Activated T-helper 2 cell treated with anti-CD3 and anti-CD28 coated beads, Interferon-gamma antibody, Interleukin-2, Interleukin-4, amounts not matched to agents 10 μg/mL and 5 μg/mL and 100 μg/mL, durations not matched to agents 14 hours and 24 hours and 36 hours (primary cell): ENCODE measurements at regions not wholly inside any gene's neighbourhood (a gene's known extent, or its start where the extent isn't known, plus 50 kb on each side); places are given as distances from the start of the nearest gene placed in this dataset.
"Not testable (repeated sequence)": the region's sequence is repeated elsewhere in the genome, so short reads cannot be mapped to it uniquely, and the experiment has no call there.

Experiments
- DNase-seq: peaks from one replicate; pipeline ENCODE4 v3.0.0; 2021; ENCODE audit warnings: low spot score
- H3K27ac Mint-ChIP-seq: one replicate; pipeline ENCODE4 v1.8.0; 2021; ENCODE audit warnings: mixed read lengths
- H3K27me3 Mint-ChIP-seq: one replicate; pipeline ENCODE4 v1.8.0; 2021; ENCODE audit warnings: low read depth, mixed read lengths
- H3K36me3 Mint-ChIP-seq: one replicate; pipeline ENCODE4 v1.8.0; 2021; ENCODE audit warnings: low read depth, mixed read lengths
- H3K4me1 Mint-ChIP-seq: one replicate; pipeline ENCODE4 v1.8.0; 2021; ENCODE audit warnings: low read depth, mixed read lengths
- H3K4me3 Mint-ChIP-seq: one replicate; pipeline ENCODE4 v1.8.0; 2021; ENCODE audit warnings: low read depth, mild to moderate bottlenecking, moderate library complexity, mixed read lengths
- H3K9me3 Mint-ChIP-seq: one replicate; pipeline ENCODE4 v1.8.0; 2021; ENCODE audit warnings: mixed read lengths
- intact Hi-C: fragments of 100-400 bp; cut with micrococcal nuclease; formaldehyde crosslinking; loops from one replicate; pipeline ENCODE4 v1.15.1; 2023

DNA sequence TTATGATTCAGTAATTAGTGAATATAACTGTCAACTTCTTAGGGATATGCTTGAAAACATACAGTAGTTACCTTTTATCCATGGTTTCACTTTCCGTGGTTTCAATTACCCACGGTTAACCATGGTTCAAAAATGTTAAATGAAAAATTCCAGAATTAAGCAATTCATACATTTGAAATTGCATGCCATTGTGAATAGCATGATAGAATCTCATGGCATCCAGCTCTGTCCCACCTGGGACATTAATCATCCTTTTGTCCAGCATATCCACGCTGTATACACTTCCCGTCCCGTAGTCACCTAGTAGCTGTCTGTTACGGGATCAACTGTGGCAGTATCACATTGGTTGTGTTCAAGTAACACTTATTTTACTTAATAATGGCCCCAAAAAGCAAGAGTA, 781.7 kb upstream of the CITED2 start:
- intact Hi-C loops: no loop called here
- Mint-ChIP-seq H3K4me3 (no peak overlapping the region), H3K36me3 (no peaks in the 10 kb centered on the region), H3K27me3 (no peaks in the 10 kb centered on the region), H3K9me3 (no peaks in the 10 kb centered on the region), H3K27ac (no peak overlapping the region), H3K4me1 (no peaks in the 10 kb centered on the region)
- DNase-seq: no peak

DNA sequence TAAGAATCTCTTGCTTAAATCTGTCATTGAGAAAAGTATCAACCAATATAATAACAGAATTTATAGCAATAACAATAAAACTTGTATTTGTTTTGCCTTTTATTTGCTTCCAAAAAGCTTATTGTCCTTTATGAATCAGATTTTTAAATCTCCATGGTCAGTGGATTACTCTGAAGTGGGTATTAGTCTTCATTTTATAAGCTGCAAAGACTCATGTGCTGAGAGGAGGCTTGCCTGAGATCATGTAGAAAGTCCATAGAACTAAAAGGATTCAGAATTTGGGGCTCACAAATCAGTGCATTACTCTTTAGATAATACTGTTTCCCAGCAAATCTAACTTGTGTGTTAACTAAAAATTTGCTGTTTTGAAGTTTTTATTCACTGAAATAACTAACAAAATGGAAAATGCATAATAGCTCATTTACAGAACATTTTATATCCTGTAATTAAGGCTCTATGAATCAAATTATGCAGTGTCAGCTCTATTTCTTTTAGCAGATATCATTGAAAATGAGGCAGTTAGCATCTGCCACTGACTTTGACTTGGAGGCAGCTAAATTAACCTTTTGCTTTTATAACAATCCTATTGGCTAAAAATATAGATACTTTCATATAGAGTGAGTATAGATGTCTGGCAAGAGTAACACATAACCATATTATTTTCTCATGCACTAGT, 781.1 kb upstream of the CITED2 start:
- Mint-ChIP-seq H3K9me3 (no peaks in the 10 kb centered on the region), H3K36me3 (no peaks in the 10 kb centered on the region), H3K27ac (no peak overlapping the region), H3K4me1 (no peaks in the 10 kb centered on the region), H3K4me3 (no peak overlapping the region), H3K27me3 (no peaks in the 10 kb centered on the region)
- DNase-seq: no peak
- intact Hi-C loops: no loop called here

DNA sequence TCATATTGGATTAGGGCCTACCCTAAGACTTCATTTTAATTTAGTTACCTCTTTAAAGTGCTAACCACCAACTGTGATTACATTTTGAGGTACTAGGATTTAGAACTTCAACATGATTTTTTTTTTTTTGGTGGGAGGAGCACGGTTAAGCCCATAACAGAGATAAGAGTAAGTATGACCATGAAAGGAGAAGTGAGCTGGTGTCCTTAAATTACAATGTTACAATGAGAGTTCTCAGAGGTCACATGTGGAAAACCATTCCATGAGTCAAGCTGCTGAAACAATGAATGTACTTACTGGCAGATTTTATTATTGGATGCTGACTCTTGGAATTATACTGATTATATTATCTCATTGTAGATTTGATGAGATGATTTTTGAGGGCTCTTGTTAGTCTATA, 779.3 kb upstream of the CITED2 start:
- H3K27me3 Mint-ChIP-seq: no peaks in the 10 kb centered on the region
- H3K9me3 Mint-ChIP-seq: no peaks in the 10 kb centered on the region
- DNase-seq: no peak
- intact Hi-C loops: no loop called here
- H3K27ac Mint-ChIP-seq: no peak overlapping the region
- H3K36me3 Mint-ChIP-seq: no peaks in the 10 kb centered on the region
- H3K4me3 Mint-ChIP-seq: no peak overlapping the region
- no peaks in the 10 kb centered on the region for H3K4me1 Mint-ChIP-seq

DNA sequence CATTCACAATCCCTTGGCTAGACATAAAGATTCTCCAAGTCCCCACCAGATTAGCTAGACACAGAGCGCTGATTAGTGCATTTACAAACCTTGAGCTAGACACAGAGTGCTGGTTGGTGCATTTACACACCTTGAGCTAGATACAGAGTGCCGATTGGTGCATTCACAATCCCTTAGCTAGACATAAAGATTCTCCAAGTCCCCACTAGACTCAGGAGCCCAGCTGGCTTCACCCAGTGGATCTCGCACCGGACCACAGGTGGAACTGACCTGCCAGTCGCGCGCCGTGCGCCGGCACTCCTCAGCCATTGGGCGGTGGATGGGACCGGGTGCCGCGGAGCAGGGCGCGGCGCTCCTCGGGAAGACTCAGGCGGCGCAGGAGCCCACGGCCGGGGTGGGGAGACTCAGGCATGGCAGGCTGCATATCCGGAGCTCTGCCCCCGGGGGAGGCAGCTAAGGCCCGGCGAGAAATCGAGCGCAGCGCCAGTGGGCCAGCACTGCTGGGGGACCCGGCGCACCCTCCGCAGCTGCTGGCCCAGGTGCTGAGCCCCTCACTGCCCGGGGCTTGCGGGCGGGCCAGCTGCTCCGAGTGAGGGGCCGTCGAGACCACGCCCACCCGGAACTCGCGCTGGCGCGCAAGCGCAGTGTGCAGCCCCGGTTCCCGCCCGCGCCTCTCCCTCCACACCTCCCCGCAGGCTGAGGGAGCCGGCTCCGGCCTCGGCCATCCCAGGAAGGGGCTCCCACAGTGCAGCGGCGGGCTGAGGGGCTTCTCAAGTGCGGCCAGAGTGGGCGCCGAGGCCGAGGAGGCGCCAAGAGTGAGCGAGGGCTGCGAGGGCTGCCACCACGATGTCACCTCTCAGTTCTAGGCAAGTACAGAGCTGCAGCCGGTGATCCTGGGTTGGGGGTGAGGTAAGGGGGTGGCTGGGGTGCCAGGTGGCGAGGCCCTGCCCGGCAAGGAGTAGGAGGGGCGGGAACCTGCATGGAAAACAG, 773.7 kb upstream of the CITED2 start:
- intact Hi-C loops, H3K36me3 Mint-ChIP-seq, H3K27ac Mint-ChIP-seq, H3K9me3 Mint-ChIP-seq, H3K4me1 Mint-ChIP-seq, H3K27me3 Mint-ChIP-seq, H3K4me3 Mint-ChIP-seq, DNase-seq: not testable (repeated sequence)

DNA sequence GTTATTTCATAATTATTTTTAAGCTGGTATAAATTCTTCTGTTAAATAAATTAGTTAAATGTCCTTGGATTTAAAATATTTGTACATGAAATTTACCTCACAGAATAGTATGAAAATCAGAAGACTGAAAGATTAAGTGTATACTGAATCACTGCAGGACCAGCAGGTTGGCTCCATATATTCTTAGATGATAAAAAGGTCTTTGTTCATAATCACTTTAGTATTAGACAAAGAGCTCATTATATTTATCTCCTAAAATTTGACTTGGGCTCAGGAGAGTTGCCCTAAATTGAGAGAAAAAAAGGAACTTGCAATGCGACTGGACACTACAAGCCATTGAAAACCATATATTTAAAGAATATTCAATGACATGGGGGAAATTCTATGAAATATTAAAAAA, 766.4 kb upstream of the CITED2 start:
- intact Hi-C loops: no loop called here
- H3K4me3 Mint-ChIP-seq: no peak overlapping the region

DNA sequence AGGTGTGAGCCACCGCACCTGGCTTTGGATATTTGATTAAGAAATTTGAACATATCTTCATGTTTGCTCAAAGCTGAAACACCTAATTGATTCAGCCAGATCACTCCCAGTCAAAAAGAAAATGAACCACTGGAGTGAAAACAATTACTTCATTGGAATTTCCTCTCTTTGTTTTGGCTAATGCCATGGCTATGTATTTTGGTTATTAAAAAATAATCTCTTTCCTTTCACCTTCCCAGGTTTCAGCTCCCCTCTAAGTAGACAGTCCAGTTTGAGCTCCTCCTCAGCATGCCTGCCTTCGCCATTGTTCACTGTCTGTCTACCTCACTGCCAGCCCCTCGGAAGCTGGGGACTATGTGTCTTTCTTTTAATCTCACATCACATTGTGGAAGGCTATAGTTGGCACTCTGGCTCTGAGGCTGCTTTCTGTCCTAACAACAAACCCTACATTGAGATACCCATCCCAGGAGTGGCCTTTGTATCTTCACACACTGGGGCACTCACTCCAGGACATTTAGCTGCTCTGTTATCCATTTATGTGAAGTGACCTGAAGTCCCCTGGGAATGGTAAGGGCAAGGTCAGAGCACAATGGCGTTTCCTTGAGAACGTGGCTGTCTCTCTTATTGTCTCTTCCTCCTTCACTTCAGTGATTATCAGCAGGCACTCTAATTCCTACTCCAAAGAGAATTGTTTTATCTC, 764.0 kb upstream of the CITED2 start:
- H3K4me1 Mint-ChIP-seq: no peaks in the 10 kb centered on the region
- H3K4me3 Mint-ChIP-seq: no peak overlapping the region
- no peaks in the 10 kb centered on the region for H3K9me3 Mint-ChIP-seq
- intact Hi-C loops: no loop called here
- no peak overlapping the region for H3K27ac Mint-ChIP-seq
- H3K36me3 Mint-ChIP-seq: no peaks in the 10 kb centered on the region
- DNase-seq: no peak
- H3K27me3 Mint-ChIP-seq: no peaks in the 10 kb centered on the region

More for the DNA sequence above, 766.4 kb upstream of the CITED2 start:
- no peaks in the 10 kb centered on the region for H3K36me3 Mint-ChIP-seq
- H3K27ac Mint-ChIP-seq: no peak overlapping the region
- DNase-seq: no peak
- no peaks in the 10 kb centered on the region for H3K27me3 Mint-ChIP-seq
- no peaks in the 10 kb centered on the region for H3K4me1 Mint-ChIP-seq
- H3K9me3 Mint-ChIP-seq: no peaks in the 10 kb centered on the region

DNA sequence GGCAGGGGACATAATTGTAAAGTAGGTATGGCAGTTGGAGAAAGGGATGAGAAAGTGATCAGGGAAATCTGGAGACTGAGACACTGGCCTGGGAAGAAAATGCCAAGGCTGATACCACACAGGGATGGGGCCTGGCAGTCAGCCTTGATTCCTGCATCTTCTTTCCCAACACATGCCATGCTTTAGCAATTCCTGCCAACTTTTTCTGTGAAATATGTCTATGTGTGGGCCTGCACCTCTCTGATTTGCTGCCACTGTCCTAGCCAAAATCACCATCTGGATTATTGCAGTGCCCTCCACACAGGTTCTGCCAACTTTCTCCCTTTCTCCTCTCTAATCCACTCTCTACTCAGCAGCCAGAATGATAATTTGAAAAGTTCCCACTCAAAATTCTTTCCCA, 759.8 kb upstream of the CITED2 start:
- Mint-ChIP-seq H3K4me1 (no peaks in the 10 kb centered on the region), H3K36me3 (no peaks in the 10 kb centered on the region), H3K9me3 (peaks cover 6% of the 10 kb centered on the region), H3K27me3 (no peaks in the 10 kb centered on the region), H3K27ac (no peak overlapping the region), H3K4me3 (no peak overlapping the region)
- DNase-seq: no peak
- intact Hi-C loops: no loop called here

DNA sequence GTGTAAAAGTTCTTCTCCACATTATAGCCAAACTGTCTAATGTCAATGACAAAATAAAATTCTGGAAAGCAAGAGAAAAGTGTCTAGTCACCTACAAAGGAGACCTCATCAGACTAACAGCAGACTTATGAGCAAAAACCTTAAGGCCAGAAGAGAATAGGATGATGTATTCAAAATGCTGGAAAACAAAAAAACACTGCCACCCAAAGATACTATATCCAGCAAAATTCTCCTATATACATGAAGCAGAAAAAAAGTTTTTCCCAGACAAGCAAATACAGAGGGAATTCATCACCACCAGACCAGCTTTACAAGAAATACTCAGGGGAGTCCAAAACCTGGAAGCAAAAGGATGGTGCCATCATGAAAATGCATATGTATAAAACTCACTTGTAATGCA, 755.6 kb upstream of the CITED2 start:
- Mint-ChIP-seq H3K27me3 (no peaks in the 10 kb centered on the region), H3K27ac (no peak overlapping the region), H3K4me3 (no peak overlapping the region), H3K4me1 (no peaks in the 10 kb centered on the region), H3K9me3 (peaks cover 17% of the 10 kb centered on the region), H3K36me3 (no peaks in the 10 kb centered on the region)
- DNase-seq: no peak
- intact Hi-C loops: no loop called here

DNA sequence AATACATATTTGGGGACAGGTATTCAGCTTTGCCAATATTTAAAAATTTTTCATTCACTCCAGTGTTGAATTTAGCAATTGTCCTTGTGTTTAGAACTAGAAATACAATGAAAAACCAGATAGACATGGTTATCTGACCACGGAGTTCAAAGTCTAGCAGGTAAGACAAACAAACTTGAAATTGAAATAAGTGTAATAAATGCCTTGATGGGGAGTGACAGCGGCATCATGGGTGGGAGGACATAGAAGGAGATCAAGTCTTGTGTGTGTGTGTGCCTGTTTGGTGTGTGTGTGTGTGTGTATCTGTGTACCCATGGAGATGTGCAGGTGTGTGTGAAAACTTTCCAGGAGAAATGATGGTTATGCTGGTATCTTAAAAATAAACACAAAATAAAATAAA, 750.0 kb upstream of the CITED2 start:
- Mint-ChIP-seq H3K9me3 (peaks cover 11% of the 10 kb centered on the region), H3K27ac (no peak overlapping the region), H3K36me3 (no peaks in the 10 kb centered on the region), H3K4me3 (no peak overlapping the region), H3K4me1 (no peaks in the 10 kb centered on the region), H3K27me3 (no peaks in the 10 kb centered on the region)
- no peak for DNase-seq
- intact Hi-C loops: no loop called here

DNA sequence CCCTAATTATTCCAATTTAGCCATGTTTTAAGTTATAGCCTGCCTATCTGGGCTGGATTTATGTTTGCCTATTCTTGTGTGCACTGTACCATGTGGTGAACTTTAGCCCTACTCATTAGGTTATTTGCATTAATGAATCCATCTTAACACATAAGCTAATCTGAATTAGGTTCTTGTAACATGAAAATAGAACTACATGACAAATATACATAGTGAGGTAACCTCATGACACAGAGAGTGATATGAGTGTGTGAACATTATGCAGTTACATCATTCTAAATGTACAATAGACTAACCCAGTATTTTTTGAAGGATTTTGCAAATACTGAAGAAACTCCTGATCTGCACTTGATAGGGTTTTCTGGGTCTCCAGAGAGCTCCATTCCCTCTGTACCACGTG, 733.7 kb upstream of the CITED2 start:
- Mint-ChIP-seq H3K4me3 (no peak overlapping the region), H3K36me3 (no peaks in the 10 kb centered on the region), H3K9me3 (no peaks in the 10 kb centered on the region), H3K27me3 (no peaks in the 10 kb centered on the region), H3K4me1 (no peaks in the 10 kb centered on the region), H3K27ac (no peak overlapping the region)
- DNase-seq: no peak
- intact Hi-C loops: no loop called here

DNA sequence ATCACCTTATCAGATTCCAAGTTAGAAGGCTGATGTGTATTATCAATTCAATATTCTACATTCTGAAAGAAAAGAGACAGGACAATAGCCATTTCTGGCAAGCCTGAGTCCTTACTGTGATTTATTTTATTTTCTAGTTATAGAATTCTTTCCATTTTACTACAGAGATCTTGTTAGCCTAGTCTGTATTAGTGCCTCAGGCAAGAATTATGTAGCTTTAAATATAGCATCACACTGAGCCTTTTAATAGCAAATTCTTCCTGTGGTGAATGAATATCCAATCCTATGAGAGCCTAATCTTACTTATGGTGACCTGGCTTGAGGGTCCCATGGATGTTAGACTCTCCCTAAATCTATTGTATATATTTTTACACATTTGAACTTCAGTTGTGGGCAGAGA, 732.8 kb upstream of the CITED2 start:
- no peaks in the 10 kb centered on the region for H3K36me3 Mint-ChIP-seq

DNA sequence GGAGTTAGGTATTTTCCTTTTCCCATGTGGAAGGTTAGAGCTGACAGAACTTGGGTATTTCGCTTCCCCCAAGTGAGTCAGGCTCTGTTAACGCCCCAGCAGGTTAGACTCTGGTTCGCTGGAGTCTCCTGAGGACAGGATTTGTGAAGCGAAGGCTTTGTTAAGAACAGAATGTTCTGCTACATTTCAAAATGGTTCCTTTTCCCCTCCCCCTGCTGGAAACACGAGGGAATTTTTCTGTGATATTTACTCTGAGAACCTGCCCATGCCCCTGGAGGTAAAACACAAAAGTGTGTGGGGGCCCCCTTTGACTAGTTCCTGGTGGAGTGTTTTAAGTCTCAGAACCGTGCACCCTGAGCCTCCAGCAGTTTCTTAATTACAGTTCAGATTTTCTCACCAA, 731.4 kb upstream of the CITED2 start:
- Mint-ChIP-seq H3K27me3 (no peaks in the 10 kb centered on the region), H3K27ac (no peak overlapping the region), H3K4me1 (no peaks in the 10 kb centered on the region), H3K9me3 (no peaks in the 10 kb centered on the region), H3K4me3 (no peak overlapping the region), H3K36me3 (no peaks in the 10 kb centered on the region)
- intact Hi-C loops: no loop called here
- no peak for DNase-seq

More for the DNA sequence above, 732.8 kb upstream of the CITED2 start:
- H3K4me1 Mint-ChIP-seq: no peaks in the 10 kb centered on the region
- intact Hi-C loops: no loop called here
- H3K4me3 Mint-ChIP-seq: no peak overlapping the region
- no peak overlapping the region for H3K27ac Mint-ChIP-seq
- H3K27me3 Mint-ChIP-seq: no peaks in the 10 kb centered on the region
- no peak for DNase-seq
- no peaks in the 10 kb centered on the region for H3K9me3 Mint-ChIP-seq

DNA sequence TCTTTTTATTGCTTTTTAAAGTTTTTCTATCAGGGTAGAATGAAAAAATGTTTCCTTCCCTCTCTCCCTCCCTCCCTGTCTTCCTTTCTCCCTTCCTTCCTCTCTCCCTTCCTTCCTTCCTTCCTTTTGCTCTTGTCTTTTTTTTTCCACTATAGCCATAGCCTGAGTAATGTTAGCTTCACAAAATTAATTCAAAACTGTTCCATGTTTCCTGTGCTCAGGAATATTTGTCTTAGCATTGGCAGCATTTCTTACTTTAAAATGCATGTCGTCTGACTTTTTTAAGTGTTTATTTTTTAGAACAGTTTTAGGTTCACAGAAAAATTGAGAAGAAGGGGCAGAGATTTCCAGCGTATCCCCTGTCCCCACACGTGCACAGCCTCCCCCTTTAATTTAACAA, 730.8 kb upstream of the CITED2 start:
- no peaks in the 10 kb centered on the region for H3K4me1 Mint-ChIP-seq
- H3K36me3 Mint-ChIP-seq: no peaks in the 10 kb centered on the region
- H3K4me3 Mint-ChIP-seq: no peak overlapping the region
- no peaks in the 10 kb centered on the region for H3K9me3 Mint-ChIP-seq
- intact Hi-C loops: no loop called here
- no peak for DNase-seq
- no peak overlapping the region for H3K27ac Mint-ChIP-seq
- H3K27me3 Mint-ChIP-seq: no peaks in the 10 kb centered on the region
